ENCODE measurements at regions not wholly inside any gene's neighbourhood (a gene's known extent, or its start where the extent isn't known, plus 50 kb on each side); places are given as distances from the start of the nearest gene placed in this dataset.

- TF ChIP-seq CTCF (conservative IDR thresholded peaks at IDR 0.05; ENCODE audit: low read depth, low read length) = no peak
- no peak for TF ChIP-seq EZH2 (IDR thresholded peaks at IDR 0.05; ENCODE audit: borderline replicate concordance, low read depth, low read length, poor library complexity, severe bottlenecking)
Observed at GRCh38 chr7:131004371-131004770, 270.4 kb upstream of the KLF14 start.

All from A673 (cell line).